CD4-positive, alpha-beta T cell treated with Interleukin-21 for 1 hour (primary cell): ENCODE measurements at regions not wholly inside any gene's neighbourhood (a gene's known extent, or its start where the extent isn't known, plus 50 kb on each side); places are given as distances from the start of the nearest gene placed in this dataset.

Experiments
- DNase-seq: peaks from one replicate; pipeline ENCODE4 v3.0.0-alpha.2; 2020

- no peak for DNase-seq
These were observed 66.0 kb upstream of the SLC14A2 start for GRCh38 chr18:45549290-45549689.

- DNase-seq: no peak
These were observed 64.0 kb upstream of the SLC14A2 start for GRCh38 chr18:45551142-45551815.

DNA sequence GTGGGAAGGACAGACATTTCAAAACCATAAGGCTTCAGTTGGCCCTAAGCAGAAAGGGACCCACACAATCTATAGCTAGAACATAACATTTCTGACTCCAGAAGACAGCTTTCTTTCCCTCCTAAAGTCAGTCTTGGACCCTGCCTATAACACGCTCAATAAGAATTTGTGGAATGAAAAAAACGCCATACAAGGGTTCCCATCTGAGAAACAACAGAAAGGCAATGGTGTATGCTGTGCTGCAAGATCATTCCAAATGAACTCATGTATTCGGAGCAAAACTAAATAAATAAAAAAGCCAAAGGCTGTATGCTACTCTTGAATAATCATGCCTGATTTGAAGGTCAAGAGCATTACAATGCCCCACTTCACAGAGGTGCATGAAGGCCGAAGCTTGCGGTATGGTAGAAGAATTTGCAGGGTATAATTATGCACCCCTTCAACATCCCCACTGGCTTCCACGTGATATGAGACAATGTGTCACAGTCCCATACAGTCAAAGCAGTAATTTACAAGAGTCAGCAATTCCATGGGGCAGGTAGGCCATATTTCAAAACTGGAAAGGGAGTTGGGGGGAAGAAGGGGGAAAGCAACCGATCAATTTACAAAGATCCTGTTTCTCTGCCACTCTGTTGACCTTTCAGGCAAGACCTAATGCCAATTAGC lies 61.4 kb upstream of the SLC14A2 start:
- no peak for DNase-seq

DNA sequence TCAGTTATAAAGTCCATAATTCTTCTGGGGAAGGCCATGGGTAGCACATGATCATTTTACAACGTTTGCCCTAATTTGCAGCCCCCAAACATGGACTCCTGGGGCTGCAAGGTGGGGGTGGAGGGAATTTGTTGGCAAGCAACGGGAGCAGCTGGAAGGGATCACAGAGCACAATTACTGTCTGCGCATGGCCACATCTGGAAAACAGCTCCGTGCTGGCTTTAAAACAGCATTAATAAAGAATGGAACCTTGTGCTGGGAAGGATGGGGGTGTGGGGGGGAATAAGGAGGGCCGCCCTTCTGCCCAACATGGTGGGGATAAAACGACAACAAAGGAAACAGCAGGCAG lies 60.9 kb upstream of the SLC14A2 start:
- no peak for DNase-seq

GRCh38 chr18:45556222-45556621 lies 59.1 kb upstream of the SLC14A2 start:
- DNase-seq: no peak

- DNase-seq: no peak
These were observed 58.0 kb upstream of the SLC14A2 start for GRCh38 chr18:45557287-45557686.

DNA sequence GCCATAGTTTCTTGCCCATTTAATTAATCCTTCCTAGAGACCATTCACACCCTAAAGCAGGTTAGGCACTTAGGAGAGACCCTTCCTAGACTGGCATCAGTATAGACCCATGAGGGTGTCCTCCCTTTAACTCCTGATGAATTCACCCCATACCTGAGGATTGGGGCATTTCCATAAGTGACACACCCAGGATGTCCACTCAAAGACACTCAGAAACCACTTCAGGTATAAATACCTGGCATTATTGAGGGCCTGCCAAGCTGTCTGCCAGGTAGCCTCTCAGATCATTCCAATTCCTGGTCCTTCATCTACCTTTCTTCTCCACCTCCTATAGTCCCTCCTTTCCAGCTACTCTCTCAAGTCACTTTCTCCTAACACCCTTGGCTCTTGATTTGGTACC lies 57.5 kb upstream of the SLC14A2 start:
- DNase-seq: no peak

- DNase-seq: no peak
These were observed 56.0 kb upstream of the SLC14A2 start for GRCh38 chr18:45559258-45559657.

DNA sequence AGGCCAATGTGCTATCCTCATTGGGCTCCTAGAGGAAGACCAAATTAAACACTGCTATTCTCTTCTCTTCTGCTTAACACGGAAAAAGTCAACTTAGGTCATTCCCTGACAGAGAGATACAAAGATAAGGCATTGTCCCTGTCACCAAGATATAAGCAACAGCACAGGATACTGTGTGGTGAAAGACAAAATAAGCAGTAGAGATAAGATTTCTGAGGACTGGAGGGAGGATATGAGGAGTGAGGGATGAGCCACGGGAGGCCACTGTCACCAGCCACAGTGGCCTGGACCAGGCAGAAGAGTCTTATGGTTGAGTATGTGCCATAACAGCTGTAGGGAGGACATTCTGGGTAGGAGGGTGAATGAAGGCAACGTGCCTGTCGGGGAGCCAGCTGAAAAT lies 54.4 kb upstream of the SLC14A2 start:
- no peak for DNase-seq

DNA sequence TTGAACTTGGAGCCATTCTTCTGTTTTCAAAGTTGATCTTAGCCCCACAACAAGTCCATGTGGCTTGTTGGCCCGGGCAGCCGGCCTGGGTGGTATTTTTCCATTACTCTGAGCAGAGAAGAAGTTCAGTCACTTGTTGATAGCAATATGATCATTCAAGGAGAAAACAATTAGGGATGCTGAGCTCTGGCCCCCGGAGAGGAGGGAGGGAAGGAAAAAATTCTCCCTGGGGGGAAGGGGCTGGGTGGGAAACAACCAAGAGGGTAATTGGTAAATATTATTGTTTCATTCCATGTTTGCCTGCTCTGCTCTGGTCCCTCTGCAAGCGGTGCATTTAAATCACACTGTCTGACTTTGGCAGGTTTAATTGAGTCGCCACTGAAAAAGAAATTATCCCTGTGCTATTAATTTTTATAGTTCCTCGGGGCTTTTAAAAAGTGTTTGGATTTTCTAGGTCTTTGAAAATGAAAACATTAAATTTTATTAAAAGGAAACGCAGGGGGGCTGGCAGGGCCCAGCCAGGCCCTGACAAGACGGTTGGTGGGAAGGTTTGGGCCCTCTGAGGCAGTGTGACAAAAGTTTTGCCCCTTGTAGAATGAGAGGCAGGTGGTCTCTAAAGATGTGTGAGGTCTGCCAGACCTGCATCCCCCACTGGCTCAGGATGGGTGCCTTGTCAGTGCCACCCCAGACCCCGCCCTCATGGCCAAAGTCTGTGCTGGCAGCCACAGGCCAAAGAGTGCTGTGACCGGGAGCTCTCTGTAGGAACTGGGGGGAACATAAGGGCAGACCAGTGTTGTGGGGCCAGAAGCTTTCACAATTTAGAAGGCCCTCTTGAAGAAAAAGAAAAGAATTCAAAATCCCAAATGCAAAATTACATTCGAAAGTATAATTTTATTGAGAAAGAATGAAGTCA lies 52.5 kb upstream of the SLC14A2 start:
- no peak for DNase-seq

- DNase-seq: no peak
These were observed 49.9 kb upstream of the SLC14A2 start for GRCh38 chr18:45565280-45565970.
